Astrocyte (in vitro differentiated cells and primary cell): ENCODE measurements at regions not wholly inside any gene's neighbourhood (a gene's known extent, or its start where the extent isn't known, plus 50 kb on each side); places are given as distances from the start of the nearest gene placed in this dataset.

Source experiments
- EZH2 ChIP-seq: IDR thresholded peaks from 2 replicates; pipeline ENCODE4 v1.6.1; 2012; ENCODE audit warnings: mild to moderate bottlenecking, low read length, inconsistent platforms; ENCODE audit not compliant: insufficient read depth
- TF ChIP-seq, protein P1 (sequence below): IDR thresholded peaks from 2 replicates; pipeline ENCODE4 v1.5.1; 2011; ENCODE audit warnings: low read depth, mild to moderate bottlenecking, inconsistent platforms, low read length, moderate library complexity; ENCODE audit not compliant: insufficient read depth

DNA sequence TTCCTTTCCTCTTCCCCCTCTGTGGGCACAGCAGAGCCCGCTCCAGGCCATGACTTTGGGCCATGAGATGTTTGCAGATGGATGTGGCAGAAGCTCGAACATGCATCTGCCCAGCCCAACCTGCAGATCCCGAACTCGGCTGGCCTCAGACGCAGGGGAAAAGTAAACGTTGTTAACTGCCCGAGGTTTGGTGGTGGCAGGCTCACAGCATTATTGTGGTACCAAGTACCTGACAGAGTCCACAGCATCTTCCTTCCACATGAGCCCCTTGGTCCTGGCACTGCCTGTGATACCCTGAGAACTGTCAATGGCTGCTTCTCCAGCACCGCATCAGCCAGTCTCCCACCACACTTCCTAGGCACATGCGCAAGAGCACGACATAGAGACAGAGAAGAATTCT lies 424.3 kb downstream of the OCA2 start:
- TF ChIP-seq, protein P1, sequence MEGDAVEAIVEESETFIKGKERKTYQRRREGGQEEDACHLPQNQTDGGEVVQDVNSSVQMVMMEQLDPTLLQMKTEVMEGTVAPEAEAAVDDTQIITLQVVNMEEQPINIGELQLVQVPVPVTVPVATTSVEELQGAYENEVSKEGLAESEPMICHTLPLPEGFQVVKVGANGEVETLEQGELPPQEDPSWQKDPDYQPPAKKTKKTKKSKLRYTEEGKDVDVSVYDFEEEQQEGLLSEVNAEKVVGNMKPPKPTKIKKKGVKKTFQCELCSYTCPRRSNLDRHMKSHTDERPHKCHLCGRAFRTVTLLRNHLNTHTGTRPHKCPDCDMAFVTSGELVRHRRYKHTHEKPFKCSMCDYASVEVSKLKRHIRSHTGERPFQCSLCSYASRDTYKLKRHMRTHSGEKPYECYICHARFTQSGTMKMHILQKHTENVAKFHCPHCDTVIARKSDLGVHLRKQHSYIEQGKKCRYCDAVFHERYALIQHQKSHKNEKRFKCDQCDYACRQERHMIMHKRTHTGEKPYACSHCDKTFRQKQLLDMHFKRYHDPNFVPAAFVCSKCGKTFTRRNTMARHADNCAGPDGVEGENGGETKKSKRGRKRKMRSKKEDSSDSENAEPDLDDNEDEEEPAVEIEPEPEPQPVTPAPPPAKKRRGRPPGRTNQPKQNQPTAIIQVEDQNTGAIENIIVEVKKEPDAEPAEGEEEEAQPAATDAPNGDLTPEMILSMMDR = no peak
- TF ChIP-seq EZH2 = no peak
